B cell (primary cell): ENCODE measurements at regions not wholly inside any gene's neighbourhood (a gene's known extent, or its start where the extent isn't known, plus 50 kb on each side); places are given as distances from the start of the nearest gene placed in this dataset.
A peak's percentile ranks its signal among the peaks of the same experiment; 100 is the strongest.

Experiments used
- ATAC-seq: fragments of 200-7000 bp; cut with Tn5 transposase; one replicate; pipeline ENCODE4 v1.10.0; 2021; ENCODE audit warnings: low read depth, mild to moderate bottlenecking, moderate number of reproducible peaks, moderate library complexity
- CTCF ChIA-PET: fragments of 350-600 bp; sonication (Branson Sonifier 250); formaldehyde crosslinking; loops from one replicate; lab custom pipeline; 2021; ENCODE audit warnings: antibody characterized with exemption, inconsistent platforms; lab: Charles Lee
- POLR2A ChIA-PET: fragments of 350-600 bp; sonication (Branson Sonifier 250); formaldehyde crosslinking; loops from one replicate; lab custom pipeline; 2021; ENCODE audit warnings: antibody characterized with exemption; lab: Charles Lee
- DNase-seq: peaks from one replicate; pipeline ENCODE4 v3.0.0; 2013
- H2AFZ ChIP-seq: 2 replicates; pipeline ENCODE4 v1.6.1; 2012; ENCODE audit warnings: mild to moderate bottlenecking, low read depth, low read length; ENCODE audit not compliant: insufficient read depth, poor library complexity, severe bottlenecking
- H3K27ac ChIP-seq, 2 donors: 1 replicate in 1 of 2; 2 replicates in 1 of 2; pipeline ENCODE4 v1.5.1; 2012 to 2013; ENCODE audit warnings: low read length in 2 of 2, mild to moderate bottlenecking in 2 of 2, moderate library complexity in 1 of 2
- H3K27me3 ChIP-seq, 4 experiments: fragments of 200-600 bp in 1 of 4; sonication (generic) in 1 of 4; replicated peaks in 1 of 4; 1 replicate in 2 of 4; 2 replicates in 2 of 4; pipeline versions ENCODE4 v1.6.1 to v1.7.0; 2013 to 2016; ENCODE audit warnings: low read length in 3 of 4, mild to moderate bottlenecking in 2 of 4, mixed read lengths in 1 of 4, moderate library complexity in 1 of 4; ENCODE audit not compliant: insufficient read depth in 4 of 4, control insufficient read depth in 3 of 4; ENCODE audit errors: control extremely low read depth in 1 of 4
- H3K36me3 ChIP-seq, 2 experiments: replicated peaks in 1 of 2; 1 replicate in 1 of 2; 2 replicates in 1 of 2; pipeline versions ENCODE4 v1.6.1 to v1.7.1; 2013; ENCODE audit warnings: low read length in 1 of 2; ENCODE audit not compliant: insufficient read depth in 2 of 2, control insufficient read depth in 1 of 2; ENCODE audit errors: control extremely low read depth in 1 of 2, extremely low read depth in 1 of 2
- H3K4me1 ChIP-seq, 2 donors: fragments of 200-600 bp in 1 of 2; sonication (generic) in 1 of 2; 1 replicate in 1 of 2; 2 replicates in 1 of 2; pipeline versions ENCODE4 v1.5.1 to v1.6.1; 2013 to 2017; ENCODE audit warnings: low read length in 2 of 2; ENCODE audit not compliant: control insufficient read depth in 2 of 2, insufficient read depth in 2 of 2
- H3K4me2 ChIP-seq: replicated peaks from 2 replicates; pipeline ENCODE3; 2012; ENCODE audit warnings: mild to moderate bottlenecking, low read depth, low read length; ENCODE audit not compliant: poor library complexity, severe bottlenecking
- H3K4me3 ChIP-seq, 5 experiments: fragments of 200-600 bp in 1 of 5; sonication (generic) in 1 of 5; 1 replicate in 3 of 5; 2 replicates in 2 of 5; pipeline versions ENCODE4 v1.5.1 to v1.7.0; 2011 to 2016; ENCODE audit warnings: low read length in 4 of 5, mild to moderate bottlenecking in 4 of 5, low read depth in 2 of 5, control low read depth in 1 of 5, moderate library complexity in 1 of 5; ENCODE audit not compliant: insufficient read depth in 1 of 5; ENCODE audit errors: control extremely low read depth in 1 of 5, extremely low read depth in 1 of 5
- H3K79me2 ChIP-seq: fragments of 200-600 bp; sonication (generic); one replicate; pipeline ENCODE4 v1.6.0; 2016; ENCODE audit warnings: low read length; ENCODE audit not compliant: control insufficient read depth, insufficient read depth
- H3K9ac ChIP-seq: fragments of 200-600 bp; sonication (generic); 2 replicates; pipeline ENCODE4 v1.6.1; 2017; ENCODE audit warnings: mild to moderate bottlenecking, low read length, moderate library complexity
- H3K9me3 ChIP-seq, 3 donors: one replicate each; pipeline versions ENCODE4 v1.6.1 to v1.7.1; 2013; ENCODE audit warnings: low read length in 2 of 3; ENCODE audit not compliant: control insufficient read depth in 2 of 3, insufficient read depth in 1 of 3; ENCODE audit errors: control extremely low read depth in 1 of 3
- H4K20me1 ChIP-seq: 2 replicates; pipeline ENCODE4 v1.6.0; 2012; ENCODE audit warnings: mild to moderate bottlenecking, low read length; ENCODE audit not compliant: insufficient read depth, control insufficient read depth, poor library complexity, severe bottlenecking
- H3K27ac Mint-ChIP-seq: one replicate; pipeline ENCODE4 v1.8.0; 2021; ENCODE audit warnings: mixed read lengths
- H3K27me3 Mint-ChIP-seq: one replicate; pipeline ENCODE4 v1.8.0; 2021; ENCODE audit warnings: mixed read lengths
- H3K4me1 Mint-ChIP-seq: one replicate; pipeline ENCODE4 v1.8.0; 2021; ENCODE audit warnings: mixed read lengths
- H3K4me3 Mint-ChIP-seq: one replicate; pipeline ENCODE4 v1.8.0; 2021; ENCODE audit warnings: mixed read lengths
- H3K9me3 Mint-ChIP-seq: one replicate; pipeline ENCODE4 v1.8.0; 2022; ENCODE audit warnings: mixed read lengths; ENCODE audit not compliant: insufficient read depth
- EZH2 ChIP-seq: IDR thresholded peaks from 2 replicates; pipeline ENCODE4 v1.6.1; 2012; ENCODE audit warnings: borderline replicate concordance, low read depth, mild to moderate bottlenecking, moderate library complexity, low read length; ENCODE audit not compliant: insufficient read depth, poor library complexity, severe bottlenecking
- intact Hi-C: fragments of 100-400 bp; cut with micrococcal nuclease; formaldehyde crosslinking; loops from one replicate; pipeline ENCODE4 v1.10.0; 2022
- TF ChIP-seq, protein P1 (sequence below): fragments of 200-600 bp; IDR thresholded peaks from one replicate; pipeline ENCODE4 v1.8.0; 2022; ENCODE audit warnings: antibody characterized with exemption, mild to moderate bottlenecking

DNA sequence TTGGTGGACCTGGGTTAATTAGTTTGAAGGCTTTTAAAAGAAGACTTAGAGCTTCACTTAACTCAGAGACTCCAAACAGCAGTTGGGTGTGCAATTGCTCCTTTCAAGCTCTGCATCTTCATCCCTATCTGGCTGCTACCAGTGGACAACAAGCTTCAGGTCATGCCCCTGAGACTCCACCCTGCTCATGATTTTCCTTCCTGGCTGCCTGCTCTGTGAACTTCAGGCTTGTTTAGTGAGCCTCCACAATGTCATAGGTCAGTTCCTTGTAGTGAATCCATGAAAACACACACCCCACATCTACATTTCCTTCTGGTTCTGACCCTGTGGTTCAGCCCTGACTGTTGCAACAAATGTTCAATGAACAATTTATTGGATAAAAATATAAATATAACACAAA is 61.1 kb upstream of the MARCKS start:
- Histone ChIP-seq H2AFZ (no peak overlapping the region), H3K27ac (no peak overlapping the region), H3K36me3 (no peaks in the 10 kb centered on the region), H3K79me2 (no peaks in the 10 kb centered on the region), H3K9ac (no peak overlapping the region), H3K9me3 (peaks cover 0 to 12% (median 11%) of the 10 kb centered on the region in 3 donors), H3K27me3 (no peaks in the 10 kb centered on the region), H3K4me1 (no peaks in the 10 kb centered on the region), H3K4me2 (no peak overlapping the region), H3K4me3 (no peak overlapping the region), H4K20me1 (no peaks in the 10 kb centered on the region)
- TF ChIP-seq EZH2 = no peak
- TF ChIP-seq, protein P1, sequence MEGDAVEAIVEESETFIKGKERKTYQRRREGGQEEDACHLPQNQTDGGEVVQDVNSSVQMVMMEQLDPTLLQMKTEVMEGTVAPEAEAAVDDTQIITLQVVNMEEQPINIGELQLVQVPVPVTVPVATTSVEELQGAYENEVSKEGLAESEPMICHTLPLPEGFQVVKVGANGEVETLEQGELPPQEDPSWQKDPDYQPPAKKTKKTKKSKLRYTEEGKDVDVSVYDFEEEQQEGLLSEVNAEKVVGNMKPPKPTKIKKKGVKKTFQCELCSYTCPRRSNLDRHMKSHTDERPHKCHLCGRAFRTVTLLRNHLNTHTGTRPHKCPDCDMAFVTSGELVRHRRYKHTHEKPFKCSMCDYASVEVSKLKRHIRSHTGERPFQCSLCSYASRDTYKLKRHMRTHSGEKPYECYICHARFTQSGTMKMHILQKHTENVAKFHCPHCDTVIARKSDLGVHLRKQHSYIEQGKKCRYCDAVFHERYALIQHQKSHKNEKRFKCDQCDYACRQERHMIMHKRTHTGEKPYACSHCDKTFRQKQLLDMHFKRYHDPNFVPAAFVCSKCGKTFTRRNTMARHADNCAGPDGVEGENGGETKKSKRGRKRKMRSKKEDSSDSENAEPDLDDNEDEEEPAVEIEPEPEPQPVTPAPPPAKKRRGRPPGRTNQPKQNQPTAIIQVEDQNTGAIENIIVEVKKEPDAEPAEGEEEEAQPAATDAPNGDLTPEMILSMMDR = no peak
- peaks cover 5% of the 10 kb centered on the region for H3K4me1 Mint-ChIP-seq
- no peak for ATAC-seq
- H3K9me3 Mint-ChIP-seq = peaks cover 12% of the 10 kb centered on the region
- no peak overlapping the region for H3K4me3 Mint-ChIP-seq
- no peaks in the 10 kb centered on the region for H3K27me3 Mint-ChIP-seq
- H3K27ac Mint-ChIP-seq = no peak overlapping the region
- no peak for DNase-seq
- CTCF ChIA-PET = no interaction called here
- intact Hi-C loops = no loop called here
- POLR2A ChIA-PET = no interaction called here

DNA sequence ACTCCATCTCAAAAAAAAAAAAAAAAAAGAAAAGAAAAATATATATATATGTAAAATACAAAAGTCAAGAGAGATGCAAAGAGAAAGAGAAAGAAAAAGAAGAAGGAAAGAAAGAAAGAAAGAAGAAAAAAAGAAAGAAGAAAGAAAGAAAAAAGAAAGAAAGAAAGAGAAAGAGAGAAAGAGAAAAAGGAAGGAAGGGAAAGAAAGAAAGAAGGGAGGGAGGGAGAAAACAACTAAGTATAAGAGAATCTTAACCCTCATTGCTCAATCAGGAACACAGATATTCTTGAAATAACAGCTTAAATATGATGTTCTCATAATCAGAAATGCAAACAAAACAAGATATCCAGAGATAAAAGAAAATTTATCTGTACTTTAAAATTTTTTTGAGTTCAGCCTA is 54.4 kb upstream of the MARCKS start:
- Mint-ChIP-seq H3K4me1 (peaks cover 27% of the 10 kb centered on the region), H3K4me3 (no peak overlapping the region), H3K27ac (no peak overlapping the region), H3K27me3 (no peaks in the 10 kb centered on the region), H3K9me3 (no peaks in the 10 kb centered on the region)
- Histone ChIP-seq H3K27ac (no peak overlapping the region), H3K27me3 (no peaks in the 10 kb centered on the region), H3K4me2 (no peak overlapping the region), H3K79me2 (no peaks in the 10 kb centered on the region), H2AFZ (no peak overlapping the region), H3K4me3 (no peak overlapping the region), H3K9ac (no peak overlapping the region), H3K9me3 (no peaks in the 10 kb centered on the region), H3K4me1 (peaks cover 17 to 23% of the 10 kb centered on the region in 2 donors), H3K36me3 (no peaks in the 10 kb centered on the region), H4K20me1 (no peaks in the 10 kb centered on the region)
- ChIA-PET CTCF (interaction anchor here (3.8 kb wide), 1 partner anchor 496 kb away, joined by 17 read pairs; no protein-coding TSS in a partner anchor), POLR2A (no interaction called here)
- ATAC-seq (no peak), DNase-seq (no peak)
- intact Hi-C loops = no loop called here
- TF ChIP-seq EZH2 = no peak
- TF ChIP-seq, protein P1 = peak; percentile 13
